DND-41 (cell line): ENCODE measurements at regions not wholly inside any gene's neighbourhood (a gene's known extent, or its start where the extent isn't known, plus 50 kb on each side); places are given as distances from the start of the nearest gene placed in this dataset.

Experiments used
- EZH2 ChIP-seq: IDR thresholded peaks from 3 replicates; pipeline ENCODE4 v1.6.1; 2012; ENCODE audit warnings: borderline replicate concordance, low read depth, mild to moderate bottlenecking, moderate library complexity, low read length, inconsistent platforms; ENCODE audit not compliant: severe bottlenecking
- TF ChIP-seq, protein P1 (sequence below): IDR thresholded peaks from 2 replicates; pipeline ENCODE4 v1.5.1; 2012; ENCODE audit warnings: borderline replicate concordance, low read length, moderate library complexity, mild to moderate bottlenecking; ENCODE audit not compliant: poor library complexity, severe bottlenecking; ENCODE audit errors: extremely low read depth

DNA sequence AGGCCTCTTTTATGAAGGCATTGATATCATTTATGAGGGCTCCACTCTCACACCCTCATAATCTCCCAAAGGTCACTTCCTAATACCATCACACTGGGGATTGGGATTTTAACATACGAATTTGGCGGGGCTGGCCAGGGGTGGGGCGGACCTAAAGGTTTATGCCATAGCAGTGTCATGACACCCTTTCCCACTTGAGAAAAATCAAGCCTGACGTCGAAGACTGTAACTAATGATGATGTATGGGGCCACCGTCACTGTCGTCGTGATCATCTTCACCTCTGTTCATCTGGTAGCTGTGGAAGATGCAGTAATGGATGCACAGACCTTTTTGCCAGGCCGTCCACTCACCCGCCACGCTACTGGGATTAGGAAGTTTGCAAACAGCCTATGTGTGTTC is 912.1 kb downstream of the TBC1D22A start:
- TF ChIP-seq EZH2: no peak
- TF ChIP-seq, protein P1, sequence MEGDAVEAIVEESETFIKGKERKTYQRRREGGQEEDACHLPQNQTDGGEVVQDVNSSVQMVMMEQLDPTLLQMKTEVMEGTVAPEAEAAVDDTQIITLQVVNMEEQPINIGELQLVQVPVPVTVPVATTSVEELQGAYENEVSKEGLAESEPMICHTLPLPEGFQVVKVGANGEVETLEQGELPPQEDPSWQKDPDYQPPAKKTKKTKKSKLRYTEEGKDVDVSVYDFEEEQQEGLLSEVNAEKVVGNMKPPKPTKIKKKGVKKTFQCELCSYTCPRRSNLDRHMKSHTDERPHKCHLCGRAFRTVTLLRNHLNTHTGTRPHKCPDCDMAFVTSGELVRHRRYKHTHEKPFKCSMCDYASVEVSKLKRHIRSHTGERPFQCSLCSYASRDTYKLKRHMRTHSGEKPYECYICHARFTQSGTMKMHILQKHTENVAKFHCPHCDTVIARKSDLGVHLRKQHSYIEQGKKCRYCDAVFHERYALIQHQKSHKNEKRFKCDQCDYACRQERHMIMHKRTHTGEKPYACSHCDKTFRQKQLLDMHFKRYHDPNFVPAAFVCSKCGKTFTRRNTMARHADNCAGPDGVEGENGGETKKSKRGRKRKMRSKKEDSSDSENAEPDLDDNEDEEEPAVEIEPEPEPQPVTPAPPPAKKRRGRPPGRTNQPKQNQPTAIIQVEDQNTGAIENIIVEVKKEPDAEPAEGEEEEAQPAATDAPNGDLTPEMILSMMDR: no peak
